GM21390 (cell line): ENCODE measurements at regions not wholly inside any gene's neighbourhood (a gene's known extent, or its start where the extent isn't known, plus 50 kb on each side); places are given as distances from the start of the nearest gene placed in this dataset.

Experiments
- ATAC-seq: cut with Tn5 transposase; IDR thresholded peaks from one replicate; pipeline ENCODE4 v1.9.1; 2021; ENCODE audit not compliant: unreplicated experiment

- no peak for ATAC-seq
Observed at GRCh38 chr7:91517201-91517785, 253.1 kb downstream of the FZD1 start.

GRCh38 chr7:91518058-91518457, 253.8 kb downstream of the FZD1 start:
- no peak for ATAC-seq

- ATAC-seq = no peak
Observed at GRCh38 chr7:91519241-91520158, 255.3 kb downstream of the FZD1 start.

- no peak for ATAC-seq
Observed at GRCh38 chr7:91520645-91521044, 256.4 kb downstream of the FZD1 start.

- ATAC-seq = no peak
Observed at GRCh38 chr7:91526404-91526803, 262.2 kb downstream of the FZD1 start.

- ATAC-seq = no peak
Observed at GRCh38 chr7:91527460-91527859, 263.2 kb downstream of the FZD1 start.

- no peak for ATAC-seq
Observed at GRCh38 chr7:91533996-91534395, 269.8 kb downstream of the FZD1 start.

GRCh38 chr7:91537260-91538152, 273.3 kb downstream of the FZD1 start:
- ATAC-seq = no peak

GRCh38 chr7:91541641-91542040, 277.4 kb downstream of the FZD1 start:
- no peak for ATAC-seq

- ATAC-seq = no peak
Observed at GRCh38 chr7:91543646-91544045, 279.4 kb downstream of the FZD1 start.

- no peak for ATAC-seq
Observed at GRCh38 chr7:91549878-91550277, 285.6 kb downstream of the FZD1 start.

- no peak for ATAC-seq
Observed at GRCh38 chr7:91550931-91551330, 286.7 kb downstream of the FZD1 start.

GRCh38 chr7:91551377-91552175, 287.3 kb downstream of the FZD1 start:
- no peak for ATAC-seq

GRCh38 chr7:91553410-91553895, 289.2 kb downstream of the FZD1 start:
- ATAC-seq = no peak

- no peak for ATAC-seq
Observed at GRCh38 chr7:91554883-91555282, 290.6 kb downstream of the FZD1 start.

- no peak for ATAC-seq
Observed at GRCh38 chr7:91556239-91556638, 292.0 kb downstream of the FZD1 start.

GRCh38 chr7:91556956-91557650, 292.9 kb downstream of the FZD1 start:
- ATAC-seq = no peak

- peak; percentile 87 for ATAC-seq
Observed at GRCh38 chr7:91557789-91558404, 293.7 kb downstream of the FZD1 start.

GRCh38 chr7:91559947-91560346, 295.7 kb downstream of the FZD1 start:
- no peak for ATAC-seq
